ENCODE measurements at regions not wholly inside any gene's neighbourhood (a gene's known extent, or its start where the extent isn't known, plus 50 kb on each side); places are given as distances from the start of the nearest gene placed in this dataset.

DNA sequence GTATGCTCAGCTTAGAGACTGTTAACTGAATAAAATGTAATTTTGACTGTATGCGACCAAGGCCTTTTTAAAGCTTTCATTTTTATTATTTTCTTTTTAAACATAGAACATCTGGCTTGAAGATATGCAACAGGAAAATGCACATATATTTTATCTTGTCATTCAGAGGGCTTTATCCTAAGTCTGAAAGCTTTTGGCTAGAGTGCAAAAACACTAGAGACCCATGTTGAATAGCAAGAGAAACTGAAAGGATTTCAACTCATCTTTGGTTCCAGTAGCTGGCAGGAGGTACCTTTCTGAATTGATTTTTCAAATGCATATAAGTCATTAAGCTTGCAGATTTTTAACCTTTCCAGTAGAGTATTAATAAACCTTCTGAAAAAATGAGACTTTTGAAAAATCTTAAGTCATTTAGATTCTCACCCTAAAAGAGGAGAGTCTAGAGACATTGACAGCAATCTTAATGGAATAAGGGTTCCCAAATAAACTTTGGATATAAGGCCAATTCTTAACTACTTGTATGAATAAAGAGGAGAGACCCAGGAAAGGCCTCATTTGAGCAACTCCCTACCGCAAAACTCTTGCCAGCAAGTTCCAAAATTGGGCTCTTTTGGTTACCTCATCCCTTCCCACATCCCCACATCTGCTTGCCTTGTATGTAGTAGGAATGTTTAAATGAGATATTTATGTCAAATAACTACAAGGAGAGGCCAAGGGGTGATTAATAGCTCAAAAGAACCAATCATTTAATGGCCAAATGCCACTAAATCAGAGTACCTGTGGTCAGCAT is 454.4 kb downstream of the HTR7 start:
- Histone ChIP-seq H3K27ac (ENCODE audit: low read depth, low read length) (no peak overlapping the region), H3K4me1 (ENCODE audit: insufficient read depth, low read length) (no peaks in the 10 kb centered on the region), H3K27me3 (ENCODE audit: insufficient read depth, low read length, poor library complexity, severe bottlenecking) (no peaks in the 10 kb centered on the region), H3K4me3 (ENCODE audit: low read length) (no peak overlapping the region), H3K36me3 (ENCODE audit: insufficient read depth, low read length) (no peaks in the 10 kb centered on the region), H3K9me3 (ENCODE audit: low read length) (no peaks in the 10 kb centered on the region)
- CTCF ChIA-PET: no interaction called here
- POLR2A ChIA-PET: no interaction called here
- H3K4me1 Mint-ChIP-seq: no peaks in the 10 kb centered on the region
- DNase-seq: no peak
- H3K36me3 Mint-ChIP-seq: no peaks in the 10 kb centered on the region
- H3K9me3 Mint-ChIP-seq: peaks cover 0 to 2% (median 0%) of the 10 kb centered on the region in 5 donors
- H3K4me3 Mint-ChIP-seq: no peak overlapping the region
- no peak overlapping the region for H3K27ac Mint-ChIP-seq
- H3K27me3 Mint-ChIP-seq: no peaks in the 10 kb centered on the region

GRCh38 chr10:90407131-90407530 is 450.7 kb downstream of the HTR7 start:
- Mint-ChIP-seq H3K9me3 (peaks cover 0 to 7% (median 2%) of the 10 kb centered on the region in 5 donors), H3K36me3 (no peaks in the 10 kb centered on the region), H3K27me3 (no peaks in the 10 kb centered on the region), H3K4me1 (no peaks in the 10 kb centered on the region), H3K27ac (no peak overlapping the region), H3K4me3 (no peak overlapping the region)
- H3K36me3 ChIP-seq (ENCODE audit: insufficient read depth, low read length): no peaks in the 10 kb centered on the region
- no peaks in the 10 kb centered on the region for H3K4me1 ChIP-seq (ENCODE audit: insufficient read depth, low read length)
- ChIA-PET POLR2A (no interaction called here), CTCF (no interaction called here)
- H3K27me3 ChIP-seq (ENCODE audit: insufficient read depth, low read length, poor library complexity, severe bottlenecking): no peaks in the 10 kb centered on the region
- no peak overlapping the region for H3K4me3 ChIP-seq (ENCODE audit: low read length)
- no peak overlapping the region for H3K27ac ChIP-seq (ENCODE audit: low read depth, low read length)
- H3K9me3 ChIP-seq (ENCODE audit: low read length): no peaks in the 10 kb centered on the region
- no peak for DNase-seq

GRCh38 chr10:90407851-90408250 is 450.0 kb downstream of the HTR7 start:
- ChIA-PET POLR2A (no interaction called here), CTCF (no interaction called here)
- no peaks in the 10 kb centered on the region for H3K36me3 Mint-ChIP-seq
- H3K4me1 Mint-ChIP-seq: no peaks in the 10 kb centered on the region
- Histone ChIP-seq H3K36me3 (ENCODE audit: insufficient read depth, low read length) (no peaks in the 10 kb centered on the region), H3K4me1 (ENCODE audit: insufficient read depth, low read length) (no peaks in the 10 kb centered on the region), H3K27ac (ENCODE audit: low read depth, low read length) (no peak overlapping the region), H3K9me3 (ENCODE audit: low read length) (no peaks in the 10 kb centered on the region), H3K4me3 (ENCODE audit: low read length) (no peak overlapping the region), H3K27me3 (ENCODE audit: insufficient read depth, low read length, poor library complexity, severe bottlenecking) (no peaks in the 10 kb centered on the region)
- H3K27ac Mint-ChIP-seq: no peak overlapping the region
- H3K27me3 Mint-ChIP-seq: no peaks in the 10 kb centered on the region
- peaks cover 0 to 7% (median 2%) of the 10 kb centered on the region in 5 donors for H3K9me3 Mint-ChIP-seq
- H3K4me3 Mint-ChIP-seq: no peak overlapping the region
- DNase-seq: no peak

GRCh38 chr10:90412582-90412981 is 445.3 kb downstream of the HTR7 start:
- Histone ChIP-seq H3K4me1 (ENCODE audit: insufficient read depth, low read length) (no peaks in the 10 kb centered on the region), H3K27me3 (ENCODE audit: insufficient read depth, low read length, poor library complexity, severe bottlenecking) (no peaks in the 10 kb centered on the region), H3K36me3 (ENCODE audit: insufficient read depth, low read length) (no peaks in the 10 kb centered on the region), H3K9me3 (ENCODE audit: low read length) (no peaks in the 10 kb centered on the region), H3K4me3 (ENCODE audit: low read length) (no peak overlapping the region), H3K27ac (ENCODE audit: low read depth, low read length) (no peak overlapping the region)
- Mint-ChIP-seq H3K4me3 (no peak overlapping the region), H3K27me3 (no peaks in the 10 kb centered on the region), H3K36me3 (no peaks in the 10 kb centered on the region), H3K27ac (no peak overlapping the region), H3K4me1 (no peaks in the 10 kb centered on the region), H3K9me3 (peaks cover 0 to 7% (median 2%) of the 10 kb centered on the region in 5 donors)
- CTCF ChIA-PET: no interaction called here
- no peak for DNase-seq
- POLR2A ChIA-PET: no interaction called here

- Histone ChIP-seq H3K36me3 (ENCODE audit: insufficient read depth, low read length) (no peaks in the 10 kb centered on the region), H3K9me3 (ENCODE audit: low read length) (no peaks in the 10 kb centered on the region), H3K27ac (ENCODE audit: low read depth, low read length) (no peak overlapping the region), H3K4me1 (ENCODE audit: insufficient read depth, low read length) (no peaks in the 10 kb centered on the region), H3K27me3 (ENCODE audit: insufficient read depth, low read length, poor library complexity, severe bottlenecking) (no peaks in the 10 kb centered on the region), H3K4me3 (ENCODE audit: low read length) (no peak overlapping the region)
- ChIA-PET CTCF (no interaction called here), POLR2A (no interaction called here)
- H3K27me3 Mint-ChIP-seq: no peaks in the 10 kb centered on the region
- H3K4me3 Mint-ChIP-seq: no peak overlapping the region
- H3K4me1 Mint-ChIP-seq: no peaks in the 10 kb centered on the region
- no peak overlapping the region for H3K27ac Mint-ChIP-seq
- H3K9me3 Mint-ChIP-seq: peaks cover 0 to 7% (median 2%) of the 10 kb centered on the region in 5 donors
- no peak for DNase-seq
- H3K36me3 Mint-ChIP-seq: no peaks in the 10 kb centered on the region
Observed at GRCh38 chr10:90413196-90413595, 444.6 kb downstream of the HTR7 start.

DNA sequence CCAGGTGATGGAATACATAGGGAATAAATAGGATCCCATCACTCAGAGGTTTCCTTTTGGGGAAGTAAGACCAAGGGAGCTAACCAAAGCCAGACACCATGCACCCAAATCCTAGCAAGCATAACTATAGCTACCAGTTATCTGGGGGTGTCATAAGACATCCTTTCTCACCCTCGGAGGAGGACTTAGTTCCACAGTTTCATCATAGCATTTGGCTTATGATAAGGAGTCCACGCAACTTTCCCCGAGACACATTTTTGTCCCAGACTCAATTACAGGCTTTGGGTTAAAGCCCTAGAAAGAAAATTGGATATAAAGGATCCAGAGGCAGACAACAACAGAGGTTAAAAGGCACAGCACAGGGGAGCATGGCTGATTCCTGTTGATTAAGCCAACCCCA is 442.9 kb downstream of the HTR7 start:
- no peak overlapping the region for H3K27ac Mint-ChIP-seq
- no peaks in the 10 kb centered on the region for H3K4me1 Mint-ChIP-seq
- Histone ChIP-seq H3K27ac (ENCODE audit: low read depth, low read length) (no peak overlapping the region), H3K4me1 (ENCODE audit: insufficient read depth, low read length) (no peaks in the 10 kb centered on the region), H3K9me3 (ENCODE audit: low read length) (no peaks in the 10 kb centered on the region), H3K27me3 (ENCODE audit: insufficient read depth, low read length, poor library complexity, severe bottlenecking) (no peaks in the 10 kb centered on the region), H3K36me3 (ENCODE audit: insufficient read depth, low read length) (no peaks in the 10 kb centered on the region), H3K4me3 (ENCODE audit: low read length) (no peak overlapping the region)
- no peak for DNase-seq
- ChIA-PET CTCF (no interaction called here), POLR2A (no interaction called here)
- no peaks in the 10 kb centered on the region for H3K27me3 Mint-ChIP-seq
- H3K4me3 Mint-ChIP-seq: no peak overlapping the region
- peaks cover 0 to 4% (median 2%) of the 10 kb centered on the region in 5 donors for H3K9me3 Mint-ChIP-seq
- H3K36me3 Mint-ChIP-seq: no peaks in the 10 kb centered on the region

- POLR2A ChIA-PET: no interaction called here
- H3K4me3 Mint-ChIP-seq: no peak overlapping the region
Observed at GRCh38 chr10:90417029-90417428, 440.8 kb downstream of the HTR7 start.

GRCh38 chr10:90417476-90418210 is 440.2 kb downstream of the HTR7 start:
- Mint-ChIP-seq H3K4me1 (no peaks in the 10 kb centered on the region), H3K36me3 (no peaks in the 10 kb centered on the region), H3K9me3 (peaks cover 0 to 6% (median 0%) of the 10 kb centered on the region in 5 donors), H3K27me3 (no peaks in the 10 kb centered on the region), H3K27ac (no peak overlapping the region), H3K4me3 (no peak overlapping the region)
- H3K27me3 ChIP-seq (ENCODE audit: insufficient read depth, low read length, poor library complexity, severe bottlenecking): no peaks in the 10 kb centered on the region
- no peaks in the 10 kb centered on the region for H3K4me1 ChIP-seq (ENCODE audit: insufficient read depth, low read length)
- no peak overlapping the region for H3K27ac ChIP-seq (ENCODE audit: low read depth, low read length)
- H3K36me3 ChIP-seq (ENCODE audit: insufficient read depth, low read length): no peaks in the 10 kb centered on the region
- DNase-seq: no peak
- CTCF ChIA-PET: no interaction called here
- H3K4me3 ChIP-seq (ENCODE audit: low read length): no peak overlapping the region
- POLR2A ChIA-PET: no interaction called here
- H3K9me3 ChIP-seq (ENCODE audit: low read length): no peaks in the 10 kb centered on the region

More at GRCh38 chr10:90417029-90417428, 440.8 kb downstream of the HTR7 start:
- H3K4me3 ChIP-seq (ENCODE audit: low read length): no peak overlapping the region
- no peak overlapping the region for H3K27ac ChIP-seq (ENCODE audit: low read depth, low read length)
- H3K9me3 Mint-ChIP-seq: peaks cover 0 to 4% (median 0%) of the 10 kb centered on the region in 5 donors
- no peaks in the 10 kb centered on the region for H3K4me1 ChIP-seq (ENCODE audit: insufficient read depth, low read length)
- H3K27ac Mint-ChIP-seq: no peak overlapping the region
- H3K27me3 Mint-ChIP-seq: no peaks in the 10 kb centered on the region
- DNase-seq: no peak
- H3K9me3 ChIP-seq (ENCODE audit: low read length): no peaks in the 10 kb centered on the region
- H3K27me3 ChIP-seq (ENCODE audit: insufficient read depth, low read length, poor library complexity, severe bottlenecking): no peaks in the 10 kb centered on the region
- CTCF ChIA-PET: no interaction called here
- no peaks in the 10 kb centered on the region for H3K36me3 Mint-ChIP-seq
- no peaks in the 10 kb centered on the region for H3K4me1 Mint-ChIP-seq
- H3K36me3 ChIP-seq (ENCODE audit: insufficient read depth, low read length): no peaks in the 10 kb centered on the region
